Thyroid gland (tissue), 4 donors: ENCODE measurements at regions not wholly inside any gene's neighbourhood (a gene's known extent, or its start where the extent isn't known, plus 50 kb on each side); places are given as distances from the start of the nearest gene placed in this dataset.
"Not testable (repeated sequence)": the region's sequence is repeated elsewhere in the genome, so short reads cannot be mapped to it uniquely, and the experiment has no call there.

Source experiments
- CTCF ChIP-seq, 6 experiments: fragments of 200-600 bp in 3 of 6; fragments of 450-650 bp in 3 of 6; sonication (generic) in 3 of 6; IDR thresholded peaks; one replicate each; pipeline ENCODE4 v1.5.1; 2016 to 2019; ENCODE audit warnings: antibody characterized with exemption in 6 of 6, mild to moderate bottlenecking in 2 of 6, inconsistent platforms in 1 of 6, moderate library complexity in 1 of 6
- POLR2A ChIP-seq, 2 donors: fragments of 450-650 bp; IDR thresholded peaks; one replicate each; pipeline ENCODE4 v1.6.1; 2017; ENCODE audit warnings: antibody characterized with exemption in 2 of 2, mild to moderate bottlenecking in 2 of 2, moderate library complexity in 1 of 2

- not testable (repeated sequence) for TF ChIP-seq CTCF, POLR2A (IDR thresholded peaks at IDR 0.05)
Observed at GRCh38 chr1:200284236-200284635, 125.6 kb downstream of the ZNF281 start.
